ENCODE measurements at regions not wholly inside any gene's neighbourhood (a gene's known extent, or its start where the extent isn't known, plus 50 kb on each side); places are given as distances from the start of the nearest gene placed in this dataset.

GRCh38 chr2:16462958-16463357 lies 202.7 kb downstream of the CYRIA start:
- no peak for TF ChIP-seq CTCF (conservative IDR thresholded peaks at IDR 0.05)
- DNase-seq (ENCODE audit: extremely low spot score, unreplicated experiment): no peak
- H3K27ac Mint-ChIP-seq: no peak overlapping the region
- H3K36me3 Mint-ChIP-seq: no peaks in the 10 kb centered on the region
- no peaks in the 10 kb centered on the region for H3K27me3 Mint-ChIP-seq
- peaks cover 4% of the 10 kb centered on the region for H3K9me3 Mint-ChIP-seq
- H3K4me3 Mint-ChIP-seq: peak overlapping the region; percentile 21
- H3K4me1 Mint-ChIP-seq (ENCODE audit: unreplicated experiment): peaks cover 4% of the 10 kb centered on the region

GRCh38 chr2:16461672-16462071 lies 204.0 kb downstream of the CYRIA start:
- DNase-seq (ENCODE audit: extremely low spot score, unreplicated experiment): no peak
- Mint-ChIP-seq H3K27ac (no peak overlapping the region), H3K36me3 (no peaks in the 10 kb centered on the region), H3K4me3 (no peak overlapping the region), H3K27me3 (no peaks in the 10 kb centered on the region), H3K4me1 (ENCODE audit: unreplicated experiment) (peaks cover 4% of the 10 kb centered on the region), H3K9me3 (peaks cover 6% of the 10 kb centered on the region)
- TF ChIP-seq CTCF (conservative IDR thresholded peaks at IDR 0.05): peak; percentile 31

- Mint-ChIP-seq H3K36me3 (no peaks in the 10 kb centered on the region), H3K4me1 (ENCODE audit: unreplicated experiment) (peaks cover 4% of the 10 kb centered on the region), H3K4me3 (no peak overlapping the region), H3K27me3 (no peaks in the 10 kb centered on the region), H3K9me3 (peaks cover 6% of the 10 kb centered on the region), H3K27ac (no peak overlapping the region)
- no peak for TF ChIP-seq CTCF (conservative IDR thresholded peaks at IDR 0.05)
- no peak for DNase-seq (ENCODE audit: extremely low spot score, unreplicated experiment)
Measured at GRCh38 chr2:16459606-16460005, 206.0 kb downstream of the CYRIA start.

- H3K27me3 Mint-ChIP-seq: no peaks in the 10 kb centered on the region
- peaks cover 3% of the 10 kb centered on the region for H3K4me1 Mint-ChIP-seq (ENCODE audit: unreplicated experiment)
- H3K9me3 Mint-ChIP-seq: peaks cover 10% of the 10 kb centered on the region
- no peak overlapping the region for H3K27ac Mint-ChIP-seq
- no peak for DNase-seq (ENCODE audit: extremely low spot score, unreplicated experiment)
- no peak overlapping the region for H3K4me3 Mint-ChIP-seq
- TF ChIP-seq CTCF (conservative IDR thresholded peaks at IDR 0.05): no peak
- H3K36me3 Mint-ChIP-seq: no peaks in the 10 kb centered on the region
Measured at GRCh38 chr2:16454621-16455020, 211.0 kb downstream of the CYRIA start.

- no peak for TF ChIP-seq CTCF (conservative IDR thresholded peaks at IDR 0.05)
- H3K27ac Mint-ChIP-seq: no peak overlapping the region
- H3K36me3 Mint-ChIP-seq: no peaks in the 10 kb centered on the region
- H3K4me1 Mint-ChIP-seq (ENCODE audit: unreplicated experiment): peaks cover 5% of the 10 kb centered on the region
- H3K27me3 Mint-ChIP-seq: no peaks in the 10 kb centered on the region
- H3K9me3 Mint-ChIP-seq: peaks cover 4% of the 10 kb centered on the region
- no peak for DNase-seq (ENCODE audit: extremely low spot score, unreplicated experiment)
- no peak overlapping the region for H3K4me3 Mint-ChIP-seq
Measured at GRCh38 chr2:16452123-16452522, 213.5 kb downstream of the CYRIA start.

GRCh38 chr2:16446706-16447105 lies 218.9 kb downstream of the CYRIA start:
- H3K4me3 Mint-ChIP-seq: no peak overlapping the region
- H3K36me3 Mint-ChIP-seq: peaks cover under 1% of the 10 kb centered on the region
- H3K27me3 Mint-ChIP-seq: peaks cover under 1% of the 10 kb centered on the region
- H3K9me3 Mint-ChIP-seq: peaks cover 12% of the 10 kb centered on the region
- TF ChIP-seq CTCF (conservative IDR thresholded peaks at IDR 0.05): no peak
- H3K4me1 Mint-ChIP-seq (ENCODE audit: unreplicated experiment): peaks cover 7% of the 10 kb centered on the region
- no peak overlapping the region for H3K27ac Mint-ChIP-seq
- DNase-seq (ENCODE audit: extremely low spot score, unreplicated experiment): no peak

All from type B pancreatic cell (in vitro differentiated cells).